SK-N-SH (cell line): ENCODE measurements at regions not wholly inside any gene's neighbourhood (a gene's known extent, or its start where the extent isn't known, plus 50 kb on each side); places are given as distances from the start of the nearest gene placed in this dataset.

Experiments
- CTCF ChIA-PET: fragments of 300-600, 350-600 bp; formaldehyde crosslinking; extraction: SDS; loops from one replicate; lab custom pipeline; 2021; lab: Yijun Ruan, JAX
- POLR2A ChIA-PET: fragments of 350-600 bp; sonication (Branson Sonifier 250); formaldehyde crosslinking; extraction: SDS; loops from one replicate; lab custom pipeline; 2020; ENCODE audit warnings: antibody characterized with exemption, inconsistent platforms; lab: Yijun Ruan, JAX
- DNase-seq: peaks from one replicate; pipeline ENCODE4 v3.0.0; 2012
- H2AFZ ChIP-seq: fragments of 200-600 bp; sonication (generic); 2 replicates; pipeline ENCODE4 v1.8.1; 2016; ENCODE audit warnings: antibody characterized with exemption, mild to moderate bottlenecking, low read depth
- H3F3A ChIP-seq: fragments of 200-600 bp; sonication (generic); replicated peaks from 2 replicates; pipeline ENCODE3; 2016; ENCODE audit warnings: antibody characterized with exemption, mild to moderate bottlenecking; ENCODE audit not compliant: insufficient read depth
- H3K27ac ChIP-seq, 2 experiments: fragments of 200-500 bp in 1 of 2; fragments of 200-600 bp in 1 of 2; sonication (Bioruptor generic) in 1 of 2; sonication (generic), shearing (Covaris generic) in 1 of 2; 2 replicates each; pipeline versions ENCODE4 v1.5.1 to v1.6.1; 2014 to 2016; ENCODE audit warnings: low read depth in 2 of 2, inconsistent platforms in 1 of 2, low read length in 1 of 2, mild to moderate bottlenecking in 1 of 2, mixed read lengths in 1 of 2
- H3K27me3 ChIP-seq: fragments of 200-600 bp; sonication (generic), shearing (Covaris generic); 2 replicates; pipeline ENCODE4 v1.6.1; 2016; ENCODE audit warnings: mixed run types; ENCODE audit not compliant: insufficient read depth
- H3K36me3 ChIP-seq, 2 experiments: fragments of 200-500 bp in 1 of 2; fragments of 200-600 bp in 1 of 2; sonication (Bioruptor generic) in 1 of 2; sonication (generic) in 1 of 2; replicated peaks in 1 of 2; 2 replicates each; pipeline versions ENCODE3 to v1.5.1; 2014 to 2016; ENCODE audit warnings: low read length in 1 of 2, mild to moderate bottlenecking in 1 of 2; ENCODE audit not compliant: insufficient read depth in 2 of 2, control insufficient read depth in 1 of 2
- H3K4me1 ChIP-seq, 2 experiments: fragments of 200-500 bp in 1 of 2; fragments of 200-600 bp in 1 of 2; sonication (Bioruptor generic) in 1 of 2; sonication (generic), shearing (Covaris generic) in 1 of 2; 2 replicates each; pipeline versions ENCODE4 v1.5.1 to v1.6.1; 2014 to 2016; ENCODE audit warnings: low read depth in 1 of 2, low read length in 1 of 2, mixed run types in 1 of 2; ENCODE audit not compliant: insufficient read depth in 2 of 2, control insufficient read depth in 1 of 2
- H3K4me2 ChIP-seq: fragments of 200-600 bp; sonication (generic), shearing (Covaris generic); 2 replicates; pipeline ENCODE4 v1.6.1; 2017; ENCODE audit warnings: mixed run types
- H3K4me3 ChIP-seq, 2 experiments: fragments of 200-500 bp in 1 of 2; fragments of 200-600 bp in 1 of 2; sonication (Bioruptor generic) in 1 of 2; sonication (generic), shearing (Covaris generic) in 1 of 2; 2 replicates each; pipeline versions ENCODE4 v1.5.1 to v1.8.1; 2014 to 2016; ENCODE audit warnings: low read depth in 2 of 2, inconsistent platforms in 1 of 2, low read length in 1 of 2, mild to moderate bottlenecking in 1 of 2, mixed read lengths in 1 of 2, moderate library complexity in 1 of 2
- H3K79me2 ChIP-seq: fragments of 200-600 bp; sonication (generic); 2 replicates; pipeline ENCODE4 v1.8.1; 2017; ENCODE audit warnings: mild to moderate bottlenecking; ENCODE audit not compliant: insufficient read depth
- H3K9ac ChIP-seq: fragments of 200-600 bp; sonication (generic); 2 replicates; pipeline ENCODE4 v1.6.1; 2017; ENCODE audit warnings: mixed run types
- H3K9me2 ChIP-seq: fragments of 200-600 bp; sonication (generic); 2 replicates; pipeline ENCODE4 v1.6.1; 2017; ENCODE audit warnings: mixed run types
- H3K9me3 ChIP-seq: fragments of 200-600 bp; sonication (generic); 2 replicates; pipeline ENCODE4 v1.6.1; 2017; ENCODE audit warnings: mixed run types, mild to moderate bottlenecking, moderate library complexity
- H4K20me1 ChIP-seq: fragments of 200-600 bp; sonication (generic); 2 replicates; pipeline ENCODE4 v1.6.1; 2017; ENCODE audit warnings: mild to moderate bottlenecking, mixed run types; ENCODE audit not compliant: insufficient read depth
- CHD2 ChIP-seq: fragments of 150-350 bp; IDR thresholded peaks from 2 replicates; pipeline ENCODE4 v1.6.1; 2018; ENCODE audit warnings: low read length; ENCODE audit not compliant: partially characterized antibody
- EP300 ChIP-seq, 2 experiments: IDR thresholded peaks; 2 replicates each; pipeline versions ENCODE4 v1.4.0 to v1.6.1; 2012; ENCODE audit warnings: borderline replicate concordance in 1 of 2, low read depth in 1 of 2, low read length in 1 of 2
- EZH2phosphoT487 ChIP-seq: fragments of 200-600 bp; sonication (generic); IDR thresholded peaks from 2 replicates; pipeline ENCODE4 v1.6.1; 2017; ENCODE audit warnings: low read depth, mixed run types, mild to moderate bottlenecking, antibody characterized with exemption, moderate library complexity, borderline replicate concordance
- FOXJ3 ChIP-seq: sonication (generic); formaldehyde crosslinking; IDR thresholded peaks from 2 replicates; pipeline ENCODE4 v1.5.1; 2020; ENCODE audit warnings: mild to moderate bottlenecking, missing genetic modification reagents
- FOXM1 ChIP-seq: IDR thresholded peaks from 2 replicates; pipeline ENCODE4 v1.4.0; 2012; ENCODE audit warnings: low read depth, mild to moderate bottlenecking
- GATA2 ChIP-seq: sonication (generic); formaldehyde crosslinking; IDR thresholded peaks from 2 replicates; pipeline ENCODE4 v1.5.0; 2020; ENCODE audit warnings: mild to moderate bottlenecking, missing genetic modification reagents
- JUND ChIP-seq: IDR thresholded peaks from 2 replicates; pipeline ENCODE4 v1.4.0; 2012
- POLR2AphosphoS5 ChIP-seq: IDR thresholded peaks from 2 replicates; pipeline ENCODE4 v1.6.1; 2012; ENCODE audit warnings: low read depth, low read length
- RAD21 ChIP-seq: IDR thresholded peaks from 2 replicates; pipeline ENCODE4 v1.6.1; 2012; ENCODE audit warnings: mild to moderate bottlenecking, low read length
- RCOR1 ChIP-seq: fragments of 150-350 bp; IDR thresholded peaks from 2 replicates; pipeline ENCODE4 v1.6.1; 2017; ENCODE audit warnings: antibody characterized with exemption, low read length
- REST ChIP-seq: IDR thresholded peaks from 2 replicates; pipeline ENCODE4 v1.6.1; 2012; ENCODE audit warnings: mild to moderate bottlenecking, low read depth, low read length, moderate library complexity
- TCF12 ChIP-seq: IDR thresholded peaks from 2 replicates; pipeline ENCODE4 v1.4.0; 2012
- TEAD4 ChIP-seq: IDR thresholded peaks from 2 replicates; pipeline ENCODE4 v1.4.0; 2012; ENCODE audit warnings: mild to moderate bottlenecking, borderline replicate concordance; ENCODE audit not compliant: insufficient read depth
- TF ChIP-seq, protein P1 (sequence below): IDR thresholded peaks from 2 replicates; pipeline ENCODE4 v1.4.0; 2012; ENCODE audit warnings: low read depth, borderline replicate concordance
- TF ChIP-seq, protein P2 (sequence below): fragments of 150-350 bp; IDR thresholded peaks from 2 replicates; pipeline ENCODE4 v1.6.1; 2017; ENCODE audit warnings: antibody characterized with exemption, low read length, low read depth, borderline replicate concordance

DNA sequence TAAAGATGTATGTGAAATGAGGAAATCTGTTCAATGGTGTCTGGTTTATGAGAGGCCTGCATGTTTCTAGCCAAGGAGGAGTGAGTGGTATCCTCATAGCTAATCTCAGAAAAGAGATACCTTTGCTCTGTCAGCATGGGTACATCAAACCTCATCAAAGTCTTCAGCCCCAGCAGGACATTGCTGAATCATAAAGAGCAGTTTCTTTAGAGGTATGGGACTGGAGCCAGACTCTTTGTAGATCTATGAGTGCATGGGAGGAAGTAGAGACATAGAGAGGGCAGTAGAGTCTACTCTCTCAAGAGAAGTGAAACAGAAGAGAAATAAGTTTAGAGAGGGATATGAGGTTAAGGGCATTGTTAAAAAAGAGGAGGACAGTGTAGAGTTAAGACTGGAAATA lies 1950.9 kb downstream of the ARAP2 start:
- no peaks in the 10 kb centered on the region for H3K4me1 ChIP-seq
- TF ChIP-seq FOXJ3 (CRISPR knock-in tag) (no peak), TEAD4 (no peak), EP300 (IDR thresholded peaks at IDR 0.05; ENCODE audit: borderline replicate concordance in 1 of 2, low read depth in 1 of 2, low read length in 1 of 2) (no peak), RAD21 (no peak), POLR2AphosphoS5 (no peak), FOXM1 (no peak), RCOR1 (no peak), REST (no peak), EZH2phosphoT487 (no peak), TCF12 (no peak)
- TF ChIP-seq, protein P1, sequence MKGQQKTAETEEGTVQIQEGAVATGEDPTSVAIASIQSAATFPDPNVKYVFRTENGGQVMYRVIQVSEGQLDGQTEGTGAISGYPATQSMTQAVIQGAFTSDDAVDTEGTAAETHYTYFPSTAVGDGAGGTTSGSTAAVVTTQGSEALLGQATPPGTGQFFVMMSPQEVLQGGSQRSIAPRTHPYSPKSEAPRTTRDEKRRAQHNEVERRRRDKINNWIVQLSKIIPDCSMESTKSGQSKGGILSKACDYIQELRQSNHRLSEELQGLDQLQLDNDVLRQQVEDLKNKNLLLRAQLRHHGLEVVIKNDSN: no peak
- TF ChIP-seq, protein P2, sequence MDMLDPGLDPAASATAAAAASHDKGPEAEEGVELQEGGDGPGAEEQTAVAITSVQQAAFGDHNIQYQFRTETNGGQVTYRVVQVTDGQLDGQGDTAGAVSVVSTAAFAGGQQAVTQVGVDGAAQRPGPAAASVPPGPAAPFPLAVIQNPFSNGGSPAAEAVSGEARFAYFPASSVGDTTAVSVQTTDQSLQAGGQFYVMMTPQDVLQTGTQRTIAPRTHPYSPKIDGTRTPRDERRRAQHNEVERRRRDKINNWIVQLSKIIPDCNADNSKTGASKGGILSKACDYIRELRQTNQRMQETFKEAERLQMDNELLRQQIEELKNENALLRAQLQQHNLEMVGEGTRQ: no peak
- H3K9me2 ChIP-seq: no peaks in the 10 kb centered on the region
- H3K9me3 ChIP-seq: no peaks in the 10 kb centered on the region
- POLR2A ChIA-PET: no interaction called here
- no peak overlapping the region for H3K9ac ChIP-seq
- H3F3A ChIP-seq: no peaks in the 10 kb centered on the region
- H3K4me2 ChIP-seq: no peak overlapping the region
- no peaks in the 10 kb centered on the region for H4K20me1 ChIP-seq
- DNase-seq: no peak
- H3K79me2 ChIP-seq: no peaks in the 10 kb centered on the region
- no peaks in the 10 kb centered on the region for H3K27me3 ChIP-seq
- CTCF ChIA-PET: no interaction called here
- H2AFZ ChIP-seq: no peak overlapping the region
- H3K36me3 ChIP-seq: no peaks in the 10 kb centered on the region
- no peak overlapping the region for H3K27ac ChIP-seq
- H3K4me3 ChIP-seq: no peak overlapping the region

- H3K36me3 ChIP-seq: no peaks in the 10 kb centered on the region
- no peak for DNase-seq
- CTCF ChIA-PET: no interaction called here
- H3K4me3 ChIP-seq: no peak overlapping the region
- TF ChIP-seq, protein P2: no peak
- no peak for TF ChIP-seq RCOR1
- TF ChIP-seq JUND: no peak
- TF ChIP-seq CHD2: no peak
- TF ChIP-seq GATA2 (CRISPR knock-in tag): no peak
- H3K9ac ChIP-seq: no peak overlapping the region
- no peak overlapping the region for H3K4me2 ChIP-seq
- no peaks in the 10 kb centered on the region for H3K9me3 ChIP-seq
- no peaks in the 10 kb centered on the region for H3K27me3 ChIP-seq
- H3K27ac ChIP-seq: no peak overlapping the region
- H3K9me2 ChIP-seq: no peaks in the 10 kb centered on the region
- POLR2A ChIA-PET: no interaction called here
- H3F3A ChIP-seq: no peaks in the 10 kb centered on the region
- no peak overlapping the region for H2AFZ ChIP-seq
- H4K20me1 ChIP-seq: no peaks in the 10 kb centered on the region
- H3K79me2 ChIP-seq: no peaks in the 10 kb centered on the region
- no peaks in the 10 kb centered on the region for H3K4me1 ChIP-seq
Observed at GRCh38 chr4:34309383-34309906, 1934.9 kb downstream of the ARAP2 start.
